Activated T-cell treated with anti-CD3 and anti-CD28 coated beads, Interleukin-2, amount 50 U/mL, for 4 hours (primary cell): ENCODE measurements at regions not wholly inside any gene's neighbourhood (a gene's known extent, or its start where the extent isn't known, plus 50 kb on each side); places are given as distances from the start of the nearest gene placed in this dataset.

Experiments used
- ATAC-seq, 2 donors: fragments of 200-7000 bp; cut with Tn5 transposase; one replicate each; pipeline ENCODE4 v1.10.0; 2021
- DNase-seq: peaks from one replicate; pipeline ENCODE4 v3.0.0-alpha.2; 2020
- H3K27me3 Mint-ChIP-seq: one replicate; pipeline ENCODE4 v1.8.0; 2021; ENCODE audit warnings: low read depth, mixed read lengths
- H3K36me3 Mint-ChIP-seq: one replicate; pipeline ENCODE4 v1.8.0; 2022; ENCODE audit warnings: mixed read lengths; ENCODE audit not compliant: insufficient read depth
- H3K4me1 Mint-ChIP-seq: one replicate; pipeline ENCODE4 v1.8.0; 2021; ENCODE audit warnings: low read depth, mixed read lengths
- H3K4me3 Mint-ChIP-seq: one replicate; pipeline ENCODE4 v1.8.0; 2021; ENCODE audit warnings: mild to moderate bottlenecking, moderate library complexity, mixed read lengths
- H3K9me3 Mint-ChIP-seq: one replicate; pipeline ENCODE4 v1.8.0; 2021; ENCODE audit warnings: mixed read lengths

GRCh38 chr4:130296448-130296847, 1200.5 kb downstream of the C4orf33 start:
- Mint-ChIP-seq H3K4me3 (no peak overlapping the region), H3K27me3 (no peaks in the 10 kb centered on the region), H3K4me1 (no peaks in the 10 kb centered on the region), H3K9me3 (peaks cover 4% of the 10 kb centered on the region), H3K36me3 (no peaks in the 10 kb centered on the region)
- DNase-seq = no peak
- ATAC-seq = no peak

- ATAC-seq (no peak), DNase-seq (no peak)
- peaks cover 7% of the 10 kb centered on the region for H3K9me3 Mint-ChIP-seq
- H3K27me3 Mint-ChIP-seq = no peaks in the 10 kb centered on the region
- H3K4me1 Mint-ChIP-seq = no peaks in the 10 kb centered on the region
- no peaks in the 10 kb centered on the region for H3K36me3 Mint-ChIP-seq
- H3K4me3 Mint-ChIP-seq = no peak overlapping the region
Measured at GRCh38 chr4:130306566-130306965, 1210.6 kb downstream of the C4orf33 start.

GRCh38 chr4:130309221-130309620, 1213.3 kb downstream of the C4orf33 start:
- DNase-seq (no peak), ATAC-seq (no peak)
- H3K9me3 Mint-ChIP-seq = peaks cover 3% of the 10 kb centered on the region
- no peaks in the 10 kb centered on the region for H3K27me3 Mint-ChIP-seq
- no peak overlapping the region for H3K4me3 Mint-ChIP-seq
- H3K4me1 Mint-ChIP-seq = no peaks in the 10 kb centered on the region
- H3K36me3 Mint-ChIP-seq = no peaks in the 10 kb centered on the region

- no peaks in the 10 kb centered on the region for H3K27me3 Mint-ChIP-seq
- H3K36me3 Mint-ChIP-seq = no peaks in the 10 kb centered on the region
- no peak for ATAC-seq
- peaks cover 4% of the 10 kb centered on the region for H3K9me3 Mint-ChIP-seq
- H3K4me1 Mint-ChIP-seq = no peaks in the 10 kb centered on the region
- DNase-seq = no peak
- H3K4me3 Mint-ChIP-seq = no peak overlapping the region
Measured at GRCh38 chr4:130322439-130322838, 1226.5 kb downstream of the C4orf33 start.

GRCh38 chr4:130329036-130329435, 1233.1 kb downstream of the C4orf33 start:
- Mint-ChIP-seq H3K9me3 (no peaks in the 10 kb centered on the region), H3K4me3 (no peak overlapping the region), H3K36me3 (no peaks in the 10 kb centered on the region), H3K4me1 (no peaks in the 10 kb centered on the region), H3K27me3 (no peaks in the 10 kb centered on the region)
- no peak for DNase-seq
- ATAC-seq = no peak

GRCh38 chr4:130333241-130333759, 1237.3 kb downstream of the C4orf33 start:
- Mint-ChIP-seq H3K9me3 (no peaks in the 10 kb centered on the region), H3K36me3 (no peaks in the 10 kb centered on the region), H3K4me3 (no peak overlapping the region), H3K4me1 (no peaks in the 10 kb centered on the region), H3K27me3 (no peaks in the 10 kb centered on the region)
- no peak for DNase-seq
- no peak for ATAC-seq

GRCh38 chr4:130335417-130336194, 1239.7 kb downstream of the C4orf33 start:
- H3K36me3 Mint-ChIP-seq = no peaks in the 10 kb centered on the region
- no peak for DNase-seq
- no peaks in the 10 kb centered on the region for H3K27me3 Mint-ChIP-seq
- no peak for ATAC-seq
- no peaks in the 10 kb centered on the region for H3K4me1 Mint-ChIP-seq
- H3K9me3 Mint-ChIP-seq = no peaks in the 10 kb centered on the region
- no peak overlapping the region for H3K4me3 Mint-ChIP-seq

GRCh38 chr4:130336585-130337217, 1240.7 kb downstream of the C4orf33 start:
- Mint-ChIP-seq H3K4me1 (no peaks in the 10 kb centered on the region), H3K4me3 (no peak overlapping the region), H3K27me3 (no peaks in the 10 kb centered on the region), H3K9me3 (no peaks in the 10 kb centered on the region), H3K36me3 (no peaks in the 10 kb centered on the region)
- ATAC-seq = no peak
- no peak for DNase-seq

- no peaks in the 10 kb centered on the region for H3K4me1 Mint-ChIP-seq
- ATAC-seq (no peak), DNase-seq (no peak)
- H3K9me3 Mint-ChIP-seq = no peaks in the 10 kb centered on the region
- no peaks in the 10 kb centered on the region for H3K27me3 Mint-ChIP-seq
- no peak overlapping the region for H3K4me3 Mint-ChIP-seq
- H3K36me3 Mint-ChIP-seq = no peaks in the 10 kb centered on the region
Measured at GRCh38 chr4:130338851-130339250, 1242.9 kb downstream of the C4orf33 start.

- Mint-ChIP-seq H3K4me1 (no peaks in the 10 kb centered on the region), H3K4me3 (no peak overlapping the region), H3K9me3 (no peaks in the 10 kb centered on the region), H3K27me3 (no peaks in the 10 kb centered on the region), H3K36me3 (no peaks in the 10 kb centered on the region)
- ATAC-seq (no peak), DNase-seq (no peak)
Measured at GRCh38 chr4:130349745-130350144, 1253.8 kb downstream of the C4orf33 start.

GRCh38 chr4:130356873-130357272, 1260.9 kb downstream of the C4orf33 start:
- no peak for DNase-seq
- H3K36me3 Mint-ChIP-seq = no peaks in the 10 kb centered on the region

GRCh38 chr4:130359542-130359941, 1263.6 kb downstream of the C4orf33 start:
- Mint-ChIP-seq H3K27me3 (no peaks in the 10 kb centered on the region), H3K9me3 (no peaks in the 10 kb centered on the region), H3K4me1 (no peaks in the 10 kb centered on the region), H3K4me3 (no peak overlapping the region), H3K36me3 (no peaks in the 10 kb centered on the region)
- DNase-seq (no peak), ATAC-seq (no peak)

More at GRCh38 chr4:130356873-130357272, 1260.9 kb downstream of the C4orf33 start:
- ATAC-seq = no peak
- no peaks in the 10 kb centered on the region for H3K4me1 Mint-ChIP-seq
- H3K9me3 Mint-ChIP-seq = no peaks in the 10 kb centered on the region
- H3K4me3 Mint-ChIP-seq = no peak overlapping the region
- H3K27me3 Mint-ChIP-seq = no peaks in the 10 kb centered on the region

- no peaks in the 10 kb centered on the region for H3K36me3 Mint-ChIP-seq
- H3K4me3 Mint-ChIP-seq = no peak overlapping the region
- ATAC-seq = no peak
- H3K27me3 Mint-ChIP-seq = no peaks in the 10 kb centered on the region
- DNase-seq = no peak
- no peaks in the 10 kb centered on the region for H3K9me3 Mint-ChIP-seq
- no peaks in the 10 kb centered on the region for H3K4me1 Mint-ChIP-seq
Measured at GRCh38 chr4:130361616-130362015, 1265.7 kb downstream of the C4orf33 start.

GRCh38 chr4:130368668-130369067, 1272.7 kb downstream of the C4orf33 start:
- no peaks in the 10 kb centered on the region for H3K9me3 Mint-ChIP-seq
- no peak overlapping the region for H3K4me3 Mint-ChIP-seq
- ATAC-seq (no peak), DNase-seq (no peak)
- no peaks in the 10 kb centered on the region for H3K36me3 Mint-ChIP-seq
- no peaks in the 10 kb centered on the region for H3K4me1 Mint-ChIP-seq
- H3K27me3 Mint-ChIP-seq = no peaks in the 10 kb centered on the region

- no peak for DNase-seq
- ATAC-seq = no peak
- no peaks in the 10 kb centered on the region for H3K4me1 Mint-ChIP-seq
- H3K4me3 Mint-ChIP-seq = no peak overlapping the region
- H3K36me3 Mint-ChIP-seq = no peaks in the 10 kb centered on the region
- H3K27me3 Mint-ChIP-seq = no peaks in the 10 kb centered on the region
- H3K9me3 Mint-ChIP-seq = peaks cover 10% of the 10 kb centered on the region
Measured at GRCh38 chr4:130393231-130393630, 1297.3 kb downstream of the C4orf33 start.
